OCI-LY3 (cell line): ENCODE measurements at regions not wholly inside any gene's neighbourhood (a gene's known extent, or its start where the extent isn't known, plus 50 kb on each side); places are given as distances from the start of the nearest gene placed in this dataset.

Experiments used
- CTCF ChIP-seq: fragments of 200-600, 300-600 bp; sonication (generic); IDR thresholded peaks from 2 replicates; pipeline ENCODE4 v1.5.1; 2014; ENCODE audit warnings: antibody characterized with exemption, low read length, low read depth
- EZH2phosphoT487 ChIP-seq: fragments of 200-600 bp; shearing (Covaris generic); IDR thresholded peaks from 2 replicates; pipeline ENCODE4 v1.6.1; 2018; ENCODE audit warnings: antibody characterized with exemption, mixed run types, low read depth

GRCh38 chr5:17763301-17763700 lies 129.0 kb downstream of the TAF11L14 start:
- TF ChIP-seq CTCF (no peak), EZH2phosphoT487 (no peak)
